OCI-LY7 (cell line): ENCODE measurements at regions not wholly inside any gene's neighbourhood (a gene's known extent, or its start where the extent isn't known, plus 50 kb on each side); places are given as distances from the start of the nearest gene placed in this dataset.

Source experiments
- BruUV-seq: library from RNA; stranded (reverse); fragments of 400-500 nt; replicated peaks from 2 replicates; lab custom pipeline; 2021; lab: Mats Ljungman, UMichigan
- CTCF ChIA-PET: fragments of 300-600 bp; sonication (Branson Sonifier 250); formaldehyde crosslinking; loops from one replicate; lab custom pipeline; 2022; ENCODE audit warnings: antibody characterized with exemption; ENCODE audit not compliant: unreplicated experiment; lab: Charles Lee
- POLR2A ChIA-PET: fragments of 300-600 bp; sonication (Branson Sonifier 250); formaldehyde crosslinking; loops from one replicate; lab custom pipeline; 2022; ENCODE audit warnings: antibody characterized with exemption; lab: Charles Lee
- DNase-seq: peaks from one replicate; pipeline ENCODE4 v3.0.0-alpha.2; 2015; ENCODE audit warnings: low spot score
- H2AFZ ChIP-seq: fragments of 200-600 bp; sonication (generic), shearing (Covaris generic); 2 replicates; pipeline ENCODE4 v1.6.1; 2014; ENCODE audit warnings: mild to moderate bottlenecking, antibody characterized with exemption, low read length, moderate library complexity
- H3K27ac ChIP-seq: fragments of 200-600 bp; sonication (generic); 2 replicates; pipeline ENCODE4 v1.5.1; 2014; ENCODE audit warnings: mixed run types, low read depth, mild to moderate bottlenecking, moderate library complexity, low read length, inconsistent platforms; ENCODE audit not compliant: poor library complexity, severe bottlenecking
- H3K36me3 ChIP-seq: fragments of 200-600 bp; sonication (generic); 2 replicates; pipeline ENCODE4 v1.6.1; 2014; ENCODE audit warnings: mild to moderate bottlenecking, antibody characterized with exemption, low read length, moderate library complexity, mixed read lengths; ENCODE audit not compliant: insufficient read depth
- H3K4me1 ChIP-seq: fragments of 200-600 bp; sonication (generic); 2 replicates; pipeline ENCODE4 v1.5.1; 2014; ENCODE audit warnings: mild to moderate bottlenecking, low read length; ENCODE audit not compliant: insufficient read depth, poor library complexity, severe bottlenecking
- H3K4me2 ChIP-seq: fragments of 200-600 bp; sonication (generic); 2 replicates; pipeline ENCODE4 v1.6.1; 2014; ENCODE audit warnings: mild to moderate bottlenecking, low read length
- H3K4me3 ChIP-seq: fragments of 200-600 bp; sonication (generic); 2 replicates; pipeline ENCODE4 v1.5.1; 2014; ENCODE audit warnings: mild to moderate bottlenecking, low read depth, low read length; ENCODE audit not compliant: poor library complexity, severe bottlenecking
- H3K79me2 ChIP-seq: fragments of 200-600 bp; sonication (generic); 2 replicates; pipeline ENCODE4 v1.6.1; 2016; ENCODE audit warnings: low read depth, mild to moderate bottlenecking, low read length, moderate library complexity, mixed read lengths; ENCODE audit not compliant: insufficient read depth
- H3K9me2 ChIP-seq: fragments of 200-600 bp; sonication (generic); 2 replicates; pipeline ENCODE4 v1.6.1; 2016; ENCODE audit warnings: mild to moderate bottlenecking, low read length, mixed read lengths; ENCODE audit not compliant: insufficient read depth
- H3K9me3 ChIP-seq: fragments of 200-600 bp; sonication (generic); 2 replicates; pipeline ENCODE4 v1.6.1; 2014; ENCODE audit warnings: mild to moderate bottlenecking, mixed run types, low read length, mixed read lengths
- H4K20me1 ChIP-seq: fragments of 200-600 bp; sonication (generic); 2 replicates; pipeline ENCODE4 v1.6.1; 2014; ENCODE audit warnings: mild to moderate bottlenecking, antibody characterized with exemption, low read length, moderate library complexity, mixed read lengths; ENCODE audit not compliant: insufficient read depth
- CTCF ChIP-seq: fragments of 200-600 bp; sonication (generic); conservative IDR thresholded peaks from 2 replicates; pipeline ENCODE4 v1.5.1; 2014; ENCODE audit warnings: mild to moderate bottlenecking, antibody characterized with exemption, low read length, moderate library complexity, mixed read lengths
- EZH2phosphoT487 ChIP-seq: fragments of 200-600 bp; sonication (generic); IDR thresholded peaks from 2 replicates; pipeline ENCODE4 v1.6.1; 2018; ENCODE audit warnings: low read depth, borderline replicate concordance, mild to moderate bottlenecking, mixed run types, antibody characterized with exemption, low read length, moderate library complexity, mixed read lengths
- intact Hi-C: fragments of 100-400 bp; cut with micrococcal nuclease; formaldehyde crosslinking; loops from one replicate; pipeline ENCODE4 v1.10.0; 2022; ENCODE audit not compliant: unreplicated experiment

GRCh38 chr3:30188713-30189112 is 417.7 kb upstream of the TGFBR2 start:
- BruUV-seq: no TSS peak
- Histone ChIP-seq H4K20me1 (no peaks in the 10 kb centered on the region), H3K36me3 (no peaks in the 10 kb centered on the region), H3K4me3 (no peak overlapping the region), H3K4me1 (no peaks in the 10 kb centered on the region), H3K9me2 (no peaks in the 10 kb centered on the region), H2AFZ (no peak overlapping the region), H3K9me3 (no peaks in the 10 kb centered on the region), H3K4me2 (no peak overlapping the region), H3K79me2 (no peaks in the 10 kb centered on the region), H3K27ac (no peak overlapping the region)
- DNase-seq: no peak
- intact Hi-C loops: no loop called here
- no peak for TF ChIP-seq CTCF
- TF ChIP-seq EZH2phosphoT487: no peak
- CTCF ChIA-PET: no interaction called here
- POLR2A ChIA-PET: interaction anchor here (0.6 kb wide), 1 partner anchor 765 kb away, joined by 4 read pairs; no protein-coding TSS in a partner anchor

GRCh38 chr3:30189900-30190299 is 416.5 kb upstream of the TGFBR2 start:
- TF ChIP-seq CTCF (no peak), EZH2phosphoT487 (no peak)
- H3K9me2 ChIP-seq: no peaks in the 10 kb centered on the region
- H2AFZ ChIP-seq: no peak overlapping the region
- H3K9me3 ChIP-seq: no peaks in the 10 kb centered on the region
- POLR2A ChIA-PET: no interaction called here
- BruUV-seq: no TSS peak
- no peak overlapping the region for H3K4me2 ChIP-seq
- no peak overlapping the region for H3K27ac ChIP-seq
- H3K4me1 ChIP-seq: no peaks in the 10 kb centered on the region
- no peak overlapping the region for H3K4me3 ChIP-seq
- no peaks in the 10 kb centered on the region for H4K20me1 ChIP-seq
- CTCF ChIA-PET: no interaction called here
- H3K79me2 ChIP-seq: no peaks in the 10 kb centered on the region
- no peaks in the 10 kb centered on the region for H3K36me3 ChIP-seq
- intact Hi-C loops: no loop called here
- no peak for DNase-seq

- no peaks in the 10 kb centered on the region for H3K4me1 ChIP-seq
- no peak for DNase-seq
- no peaks in the 10 kb centered on the region for H3K79me2 ChIP-seq
- no peaks in the 10 kb centered on the region for H4K20me1 ChIP-seq
- no peak overlapping the region for H2AFZ ChIP-seq
- CTCF ChIA-PET: no interaction called here
- POLR2A ChIA-PET: interaction anchor here (0.6 kb wide), 1 partner anchor 353 kb away, joined by 3 read pairs; no protein-coding TSS in a partner anchor
- TF ChIP-seq EZH2phosphoT487: no peak
- no peak for TF ChIP-seq CTCF
- H3K9me3 ChIP-seq: no peaks in the 10 kb centered on the region
- no peaks in the 10 kb centered on the region for H3K9me2 ChIP-seq
- intact Hi-C loops: no loop called here
- no peak overlapping the region for H3K4me3 ChIP-seq
- no peak overlapping the region for H3K4me2 ChIP-seq
- BruUV-seq: no TSS peak
- no peak overlapping the region for H3K27ac ChIP-seq
- H3K36me3 ChIP-seq: no peaks in the 10 kb centered on the region
Measured at GRCh38 chr3:30193625-30194044, 412.8 kb upstream of the TGFBR2 start.
